Ramos (cell line): ENCODE measurements at regions not wholly inside any gene's neighbourhood (a gene's known extent, or its start where the extent isn't known, plus 50 kb on each side); places are given as distances from the start of the nearest gene placed in this dataset.
"Not testable (repeated sequence)": the region's sequence is repeated elsewhere in the genome, so short reads cannot be mapped to it uniquely, and the experiment has no call there.

Experiments
- in situ Hi-C: fragments of 300-500 bp; cut with MboI; formaldehyde crosslinking; loops from one replicate; pipeline ENCODE4 v1.14.3; 2022; ENCODE audit warnings: low sequenced_read_pairs; ENCODE audit not compliant: unreplicated experiment

DNA sequence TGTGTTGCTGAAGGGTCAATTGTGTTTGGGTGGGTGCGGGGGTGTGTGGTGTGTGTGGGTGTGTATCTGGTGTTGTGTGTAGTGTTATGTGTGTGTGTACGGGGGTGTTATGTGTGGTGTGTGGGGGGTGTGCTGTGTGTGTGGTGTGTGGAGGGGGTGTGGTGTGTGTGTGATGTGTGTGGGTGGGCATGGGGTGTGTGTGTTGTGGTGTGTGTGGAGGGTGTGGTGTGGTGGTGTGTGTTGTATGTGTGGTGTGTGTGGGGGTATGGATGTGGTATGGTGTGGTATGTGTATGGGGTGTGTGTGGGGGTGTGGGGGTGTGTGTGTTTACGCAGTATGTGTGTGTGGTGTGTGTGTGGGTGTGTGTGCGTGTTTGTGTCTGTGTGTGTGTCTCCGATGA lies 110.8 kb downstream of the ZNF22 start:
- in situ Hi-C loops: no loop called here

- in situ Hi-C loops: not testable (repeated sequence)
Measured at GRCh38 chr10:45117940-45118339, 117.2 kb downstream of the ZNF22 start.

DNA sequence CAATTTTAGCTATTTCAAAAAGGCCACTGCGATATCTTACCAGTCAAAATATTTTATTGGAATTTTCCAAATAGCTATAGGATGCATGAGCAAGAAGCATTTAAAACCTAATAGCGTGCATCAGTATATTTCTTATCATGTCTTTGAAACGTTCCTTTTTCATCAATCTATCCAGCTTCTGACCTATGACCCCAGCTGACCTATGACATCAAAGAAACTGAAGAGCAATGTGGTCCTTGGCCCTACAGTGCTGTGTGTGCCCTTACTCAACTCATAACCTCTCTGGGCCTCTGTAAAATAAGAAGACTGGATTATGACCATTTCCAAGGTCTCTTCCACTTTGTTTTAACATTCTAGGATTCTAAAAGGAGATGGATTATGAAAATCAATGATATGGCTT lies 118.2 kb downstream of the ZNF22 start:
- in situ Hi-C loops: no loop called here

DNA sequence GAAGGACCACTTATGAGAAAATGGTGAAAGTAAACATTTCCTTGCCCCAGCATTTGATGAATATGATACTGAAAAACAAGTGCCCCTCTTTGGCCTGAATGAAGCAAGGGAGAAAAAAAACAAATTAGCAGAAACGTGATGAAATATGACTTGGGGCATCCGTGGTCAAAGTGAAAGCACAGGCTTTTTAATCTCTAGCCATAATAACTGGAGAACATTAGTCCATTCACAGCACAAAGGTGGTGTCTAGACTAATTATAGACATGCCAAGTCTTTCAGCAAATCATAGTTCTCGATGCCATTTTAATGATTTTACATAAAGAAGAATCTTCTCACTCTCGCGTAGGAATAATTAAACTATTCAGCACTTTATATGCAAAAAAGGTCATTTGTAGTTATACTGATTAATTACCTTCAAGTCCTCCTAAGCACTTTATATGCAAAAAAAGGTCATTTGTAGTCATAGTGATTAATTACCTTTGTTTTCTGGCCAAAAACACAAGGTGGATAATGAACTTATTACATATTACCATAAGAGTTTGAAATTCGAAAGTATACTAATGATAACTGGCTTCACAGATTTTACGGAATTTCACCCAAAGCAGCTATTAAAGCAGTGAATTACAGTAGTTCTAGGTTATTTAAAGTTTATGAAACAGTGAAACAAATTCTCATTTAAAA lies 121.6 kb downstream of the ZNF22 start:
- in situ Hi-C loops: not testable (repeated sequence)

GRCh38 chr10:45135443-45136198 lies 134.9 kb downstream of the ZNF22 start:
- in situ Hi-C loops: no loop called here

DNA sequence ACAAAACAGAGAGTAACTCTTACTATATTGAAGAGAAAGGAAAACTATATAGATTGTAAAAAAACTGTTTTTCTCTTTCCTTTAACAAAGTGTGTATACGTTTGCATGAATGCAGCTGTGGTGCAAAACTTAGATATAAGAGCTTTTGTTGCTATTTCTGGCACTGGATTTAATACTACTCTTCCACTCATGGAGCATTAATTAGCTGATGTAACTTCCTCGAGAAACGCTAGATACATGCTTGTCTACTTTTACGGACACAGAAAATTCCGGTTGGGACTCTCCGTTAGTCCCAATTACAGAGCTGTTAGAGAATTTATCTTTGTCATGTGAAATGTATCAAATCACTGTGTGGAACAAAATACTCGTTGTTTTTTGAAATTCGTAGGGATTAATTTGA lies 135.5 kb downstream of the ZNF22 start:
- in situ Hi-C loops: no loop called here

DNA sequence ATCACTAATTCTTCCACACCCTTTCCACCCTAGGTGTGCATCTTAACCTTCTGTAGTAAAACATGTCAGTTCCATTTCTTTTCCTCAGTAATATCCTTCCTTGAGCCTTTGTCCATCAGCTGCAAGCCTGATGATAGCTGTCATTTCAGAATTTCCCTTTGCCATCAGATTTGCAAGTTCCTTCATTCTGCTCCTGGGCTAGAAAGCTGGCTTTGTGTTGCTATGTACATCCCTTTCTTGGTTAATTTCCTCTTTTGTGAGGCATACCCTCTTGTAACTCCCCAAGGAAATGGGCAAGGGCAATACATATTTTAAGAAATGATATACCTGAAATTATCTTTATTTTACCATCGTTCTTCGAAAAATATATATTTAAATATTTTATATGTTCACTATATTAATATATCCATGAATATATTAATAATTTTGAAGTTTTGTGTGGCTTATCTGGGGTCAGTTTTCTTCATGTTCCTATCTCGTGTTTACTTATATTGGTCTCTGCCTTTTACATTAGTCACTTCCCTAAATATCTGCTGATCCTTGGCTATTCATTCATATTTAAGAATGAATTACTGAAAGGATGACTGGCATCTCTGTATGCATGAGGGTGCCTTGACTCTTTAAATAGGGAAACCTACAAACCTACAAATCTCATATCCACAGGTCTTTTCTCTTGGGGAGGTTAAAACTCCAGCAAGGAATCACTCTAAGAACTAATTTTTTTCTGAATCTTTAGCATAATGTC lies 143.8 kb downstream of the ZNF22 start:
- in situ Hi-C loops: no loop called here

GRCh38 chr10:45145143-45145542 lies 144.4 kb downstream of the ZNF22 start:
- in situ Hi-C loops: not testable (repeated sequence)

GRCh38 chr10:45147000-45147399 lies 146.3 kb downstream of the ZNF22 start:
- in situ Hi-C loops: no loop called here

- in situ Hi-C loops: no loop called here
Measured at GRCh38 chr10:45150997-45151396, 150.3 kb downstream of the ZNF22 start.

GRCh38 chr10:45151467-45152214 lies 150.9 kb downstream of the ZNF22 start:
- in situ Hi-C loops: no loop called here

DNA sequence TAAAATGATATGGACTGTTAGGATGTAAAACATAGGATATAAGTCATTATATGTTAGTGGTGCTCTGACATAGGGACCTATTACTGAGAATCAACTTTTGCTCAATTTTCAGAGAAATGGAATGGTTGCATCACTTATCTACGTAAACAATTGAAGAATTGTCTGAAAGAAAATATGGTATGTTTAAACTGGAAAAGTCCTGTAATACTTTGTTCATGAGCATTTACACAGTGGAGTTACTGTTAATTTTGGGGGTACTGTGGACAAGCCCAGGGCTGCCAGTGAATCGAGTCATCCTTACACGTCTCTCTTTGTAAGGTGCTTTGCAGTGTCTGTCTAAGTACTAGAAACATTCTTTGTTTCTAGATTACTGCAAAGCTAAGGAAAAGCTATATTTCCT lies 152.0 kb downstream of the ZNF22 start:
- in situ Hi-C loops: no loop called here

DNA sequence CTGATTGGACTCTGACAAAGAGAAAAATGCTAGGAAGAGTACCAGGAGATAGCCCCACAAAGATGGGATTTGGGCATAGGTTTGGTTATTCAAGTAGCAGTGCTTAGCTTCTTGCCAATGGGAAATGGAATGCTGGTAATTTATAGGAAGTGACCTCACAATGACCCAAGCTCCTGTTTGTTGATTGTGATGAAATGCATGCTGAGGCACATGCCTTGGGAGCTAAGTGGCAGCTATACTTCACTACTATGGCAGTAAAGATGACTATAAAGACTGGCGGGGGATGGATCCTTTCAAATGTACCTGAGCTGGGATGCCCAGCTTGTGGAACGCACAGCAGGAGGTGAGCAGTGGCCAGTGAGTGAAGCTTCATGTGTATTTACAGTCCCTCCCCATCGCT lies 153.8 kb downstream of the ZNF22 start:
- in situ Hi-C loops: no loop called here

- in situ Hi-C loops: no loop called here
Measured at GRCh38 chr10:45155784-45156183, 155.1 kb downstream of the ZNF22 start.

- in situ Hi-C loops: no loop called here
Measured at GRCh38 chr10:45160271-45160670, 155.1 kb downstream of the OR13A1 start.

DNA sequence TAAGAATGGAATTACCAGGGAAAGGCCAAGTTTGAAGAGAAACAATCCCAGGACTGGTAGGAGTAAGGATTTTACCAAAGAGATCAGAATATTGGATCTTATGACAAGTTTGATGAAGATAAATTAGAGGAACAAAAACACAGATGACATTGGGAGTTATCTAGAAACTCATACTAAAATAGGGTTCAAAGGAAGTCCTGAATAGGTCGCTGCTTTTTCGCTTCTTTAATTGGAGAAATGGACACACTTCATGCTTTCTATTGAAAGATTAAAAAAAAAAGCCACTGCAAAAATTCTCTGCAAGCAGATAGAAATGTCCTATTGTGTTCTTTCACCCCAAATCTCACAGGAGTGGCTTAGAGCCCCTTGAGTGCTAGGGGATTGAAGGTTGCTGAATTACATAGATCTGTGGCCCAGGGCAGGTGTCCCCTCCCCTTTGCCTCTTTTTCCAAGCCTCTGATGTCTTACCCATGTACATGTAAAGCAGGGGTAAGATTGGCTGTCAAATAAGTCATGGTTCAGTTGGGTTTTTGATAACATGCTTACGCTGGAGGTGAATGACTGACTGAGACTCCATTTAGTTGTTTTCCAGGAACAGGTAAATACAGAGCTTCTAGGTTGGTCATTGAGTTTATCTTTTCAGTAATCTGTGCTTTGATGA lies 152.0 kb downstream of the OR13A1 start:
- in situ Hi-C loops: no loop called here

DNA sequence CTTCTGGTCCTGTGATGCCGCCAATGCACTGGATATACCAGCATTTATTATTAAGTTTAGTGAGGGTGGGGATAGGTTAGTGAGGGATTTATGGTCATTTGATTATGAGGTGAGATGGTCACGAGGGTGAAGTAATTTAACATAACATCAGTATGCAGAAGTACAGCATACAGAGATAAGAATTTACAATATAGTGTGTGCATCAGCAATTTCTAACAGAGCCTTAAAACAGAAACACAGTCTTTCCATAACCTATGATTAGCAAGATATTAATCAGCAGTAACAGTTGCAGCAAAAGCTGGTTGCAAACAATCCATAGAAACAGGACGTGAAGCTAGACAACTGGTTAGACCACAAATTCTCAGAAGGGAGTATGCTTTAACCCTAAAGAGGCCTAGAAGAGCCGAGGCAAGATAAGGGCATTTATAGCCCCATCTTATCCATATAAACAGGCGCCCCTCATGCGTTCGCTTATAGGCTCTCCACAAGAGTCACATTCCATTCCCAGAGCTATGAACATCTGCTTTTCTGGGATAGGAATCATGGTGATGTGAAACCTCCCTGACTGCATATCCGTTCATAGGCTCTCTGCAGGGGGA lies 139.8 kb downstream of the OR13A1 start:
- in situ Hi-C loops: not testable (repeated sequence)

DNA sequence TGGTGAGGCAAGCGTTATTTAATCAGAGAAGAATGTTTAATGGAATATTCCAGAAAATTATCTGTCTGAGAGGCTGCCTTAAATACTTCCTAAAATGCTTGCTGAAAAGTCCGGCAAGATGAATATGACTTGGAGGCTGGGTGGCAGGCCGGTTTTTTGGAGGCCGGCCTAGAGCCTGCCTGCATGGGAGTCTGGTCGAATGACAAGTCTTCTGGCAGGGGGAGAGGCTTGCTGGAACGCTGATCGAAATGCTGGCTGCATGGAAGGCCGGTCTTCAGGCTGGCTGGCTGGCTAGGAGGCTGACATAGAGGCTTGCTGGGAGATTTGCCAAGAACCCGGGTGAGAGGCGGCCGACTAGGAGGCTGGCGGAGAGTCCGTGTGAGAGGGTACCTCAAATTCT lies 135.7 kb downstream of the OR13A1 start:
- in situ Hi-C loops: no loop called here

- in situ Hi-C loops: no loop called here
Measured at GRCh38 chr10:45180507-45180906, 134.9 kb downstream of the OR13A1 start.
